HAP-1 (cell line): ENCODE measurements at regions not wholly inside any gene's neighbourhood (a gene's known extent, or its start where the extent isn't known, plus 50 kb on each side); places are given as distances from the start of the nearest gene placed in this dataset.

Experiments used
- DNase-seq, 2 experiments: peaks; one replicate each; pipeline ENCODE4 v3.0.0-alpha.2; 2016 to 2020; ENCODE audit warnings: low spot score in 2 of 2
- H3K27me3 ChIP-seq: fragments of 250-450 bp; sonication (Bioruptor Pico); 2 replicates; pipeline ENCODE4 v1.5.1; 2020; ENCODE audit warnings: low read depth, mild to moderate bottlenecking, moderate library complexity
- H3K36me3 ChIP-seq: fragments of 250-450 bp; sonication (Bioruptor Pico); replicated peaks from 2 replicates; pipeline ENCODE4 v1.5.1; 2020; ENCODE audit warnings: mild to moderate bottlenecking
- H3K4me1 ChIP-seq: fragments of 250-450 bp; sonication (Bioruptor Pico); 2 replicates; pipeline ENCODE4 v1.5.1; 2020; ENCODE audit warnings: mild to moderate bottlenecking
- H3K4me3 ChIP-seq: fragments of 250-450 bp; sonication (Bioruptor Pico); 2 replicates; pipeline ENCODE4 v1.5.1; 2020; ENCODE audit warnings: mild to moderate bottlenecking, moderate library complexity
- H3K9me3 ChIP-seq: fragments of 250-450 bp; sonication (Bioruptor Pico); 2 replicates; pipeline ENCODE4 v1.5.1; 2020; ENCODE audit warnings: mild to moderate bottlenecking, moderate library complexity
- in situ Hi-C: fragments of 300-500 bp; cut with MboI; formaldehyde crosslinking; loops from 3 replicates; pipeline ENCODE4 v1.14.3; 2020; ENCODE audit warnings: low sequenced_read_pairs, inconsistent platforms, mixed read lengths

GRCh38 chr5:115016646-115017045, 153.1 kb downstream of the TRIM36 start:
- in situ Hi-C loops, result no loop called here
- Histone ChIP-seq H3K27me3 (no peaks in the 10 kb centered on the region), H3K4me1 (no peaks in the 10 kb centered on the region), H3K9me3 (no peaks in the 10 kb centered on the region), H3K36me3 (no peaks in the 10 kb centered on the region), H3K4me3 (no peak overlapping the region)
- no peak for DNase-seq

GRCh38 chr5:114999176-114999575, 170.5 kb downstream of the TRIM36 start:
- in situ Hi-C loops, result no loop called here
- DNase-seq, result no peak
- H3K4me1 ChIP-seq, result no peaks in the 10 kb centered on the region
- H3K4me3 ChIP-seq, result no peak overlapping the region
- H3K36me3 ChIP-seq, result no peaks in the 10 kb centered on the region
- H3K27me3 ChIP-seq, result peaks cover 2% of the 10 kb centered on the region; the same call in 1 of the 2 replicates
- H3K9me3 ChIP-seq, result no peaks in the 10 kb centered on the region

- in situ Hi-C loops, result no loop called here
- Histone ChIP-seq H3K4me3 (no peak overlapping the region), H3K4me1 (no peaks in the 10 kb centered on the region), H3K36me3 (no peaks in the 10 kb centered on the region), H3K27me3 (no peaks in the 10 kb centered on the region), H3K9me3 (no peaks in the 10 kb centered on the region)
- DNase-seq, result no peak
These were observed 180.2 kb downstream of the TRIM36 start for GRCh38 chr5:114989512-114989911.

GRCh38 chr5:114988096-114988495, 181.6 kb downstream of the TRIM36 start:
- H3K4me3 ChIP-seq, result no peak overlapping the region
- in situ Hi-C loops, result no loop called here

GRCh38 chr5:114984796-114985195, 184.9 kb downstream of the TRIM36 start:
- H3K9me3 ChIP-seq, result no peaks in the 10 kb centered on the region
- no peak for DNase-seq
- H3K4me3 ChIP-seq, result no peak overlapping the region
- H3K36me3 ChIP-seq, result no peaks in the 10 kb centered on the region
- in situ Hi-C loops, result no loop called here
- H3K27me3 ChIP-seq, result no peaks in the 10 kb centered on the region
- H3K4me1 ChIP-seq, result no peaks in the 10 kb centered on the region

More at GRCh38 chr5:114988096-114988495, 181.6 kb downstream of the TRIM36 start:
- Histone ChIP-seq H3K9me3 (no peaks in the 10 kb centered on the region), H3K27me3 (no peaks in the 10 kb centered on the region), H3K4me1 (no peaks in the 10 kb centered on the region), H3K36me3 (no peaks in the 10 kb centered on the region)
- no peak for DNase-seq

GRCh38 chr5:114981111-114981510, 188.6 kb downstream of the TRIM36 start:
- in situ Hi-C loops, result no loop called here
- H3K36me3 ChIP-seq, result no peaks in the 10 kb centered on the region
- no peaks in the 10 kb centered on the region for H3K4me1 ChIP-seq
- H3K4me3 ChIP-seq, result no peak overlapping the region
- H3K27me3 ChIP-seq, result no peaks in the 10 kb centered on the region
- no peaks in the 10 kb centered on the region for H3K9me3 ChIP-seq
- no peak for DNase-seq

- H3K9me3 ChIP-seq, result no peaks in the 10 kb centered on the region
- H3K4me3 ChIP-seq, result no peak overlapping the region
- DNase-seq, result no peak
- H3K36me3 ChIP-seq, result no peaks in the 10 kb centered on the region
- no peaks in the 10 kb centered on the region for H3K4me1 ChIP-seq
- H3K27me3 ChIP-seq, result no peaks in the 10 kb centered on the region
- in situ Hi-C loops, result no loop called here
These were observed 191.6 kb downstream of the TRIM36 start for GRCh38 chr5:114977979-114978573.

GRCh38 chr5:114969482-114969881, 200.2 kb downstream of the TRIM36 start:
- H3K4me1 ChIP-seq, result no peaks in the 10 kb centered on the region
- no peak overlapping the region for H3K4me3 ChIP-seq
- H3K27me3 ChIP-seq, result no peaks in the 10 kb centered on the region
- in situ Hi-C loops, result no loop called here
- DNase-seq, result no peak
- H3K9me3 ChIP-seq, result no peaks in the 10 kb centered on the region
- no peaks in the 10 kb centered on the region for H3K36me3 ChIP-seq

- no peak overlapping the region for H3K4me3 ChIP-seq
- in situ Hi-C loops, result no loop called here
- H3K36me3 ChIP-seq, result no peaks in the 10 kb centered on the region
- H3K4me1 ChIP-seq, result no peaks in the 10 kb centered on the region
- H3K9me3 ChIP-seq, result no peaks in the 10 kb centered on the region
- no peaks in the 10 kb centered on the region for H3K27me3 ChIP-seq
- DNase-seq, result no peak
These were observed 212.3 kb downstream of the TRIM36 start for GRCh38 chr5:114957384-114957783.

- H3K4me3 ChIP-seq, result no peak overlapping the region
- no peaks in the 10 kb centered on the region for H3K9me3 ChIP-seq
- in situ Hi-C loops, result no loop called here
- no peak for DNase-seq
- no peaks in the 10 kb centered on the region for H3K4me1 ChIP-seq
- no peaks in the 10 kb centered on the region for H3K36me3 ChIP-seq
- peaks cover under 1% of the 10 kb centered on the region; the same call in 1 of the 2 replicates for H3K27me3 ChIP-seq
These were observed 216.1 kb downstream of the TRIM36 start for GRCh38 chr5:114953565-114953964.

- Histone ChIP-seq H3K27me3 (peaks cover 4% of the 10 kb centered on the region; the same call in 1 of the 2 replicates), H3K4me1 (no peaks in the 10 kb centered on the region), H3K36me3 (no peaks in the 10 kb centered on the region), H3K9me3 (no peaks in the 10 kb centered on the region), H3K4me3 (no peak overlapping the region)
- in situ Hi-C loops, result no loop called here
- no peak for DNase-seq
These were observed 216.8 kb downstream of the TRIM36 start for GRCh38 chr5:114952876-114953275.

- H3K36me3 ChIP-seq, result no peaks in the 10 kb centered on the region
- in situ Hi-C loops, result no loop called here
- H3K4me1 ChIP-seq, result no peaks in the 10 kb centered on the region
- H3K9me3 ChIP-seq, result no peaks in the 10 kb centered on the region
- peaks cover 4% of the 10 kb centered on the region; the same call in 1 of the 2 replicates for H3K27me3 ChIP-seq
- H3K4me3 ChIP-seq, result no peak overlapping the region
- no peak for DNase-seq
These were observed 220.0 kb downstream of the TRIM36 start for GRCh38 chr5:114949756-114950155.

GRCh38 chr5:114948986-114949621, 220.6 kb downstream of the TRIM36 start:
- H3K4me1 ChIP-seq, result no peaks in the 10 kb centered on the region
- H3K27me3 ChIP-seq, result peaks cover 4% of the 10 kb centered on the region; the same call in 1 of the 2 replicates
- no peak overlapping the region for H3K4me3 ChIP-seq
- DNase-seq, result no peak
- in situ Hi-C loops, result no loop called here
- H3K9me3 ChIP-seq, result no peaks in the 10 kb centered on the region
- H3K36me3 ChIP-seq, result no peaks in the 10 kb centered on the region

- in situ Hi-C loops, result no loop called here
- H3K4me3 ChIP-seq, result no peak overlapping the region
- no peak for DNase-seq
- peaks cover 4% of the 10 kb centered on the region; the same call in 1 of the 2 replicates for H3K27me3 ChIP-seq
- H3K9me3 ChIP-seq, result no peaks in the 10 kb centered on the region
- no peaks in the 10 kb centered on the region for H3K36me3 ChIP-seq
- H3K4me1 ChIP-seq, result no peaks in the 10 kb centered on the region
These were observed 221.3 kb downstream of the TRIM36 start for GRCh38 chr5:114948363-114948762.
